GM19455 (cell line): ENCODE measurements at regions not wholly inside any gene's neighbourhood (a gene's known extent, or its start where the extent isn't known, plus 50 kb on each side); places are given as distances from the start of the nearest gene placed in this dataset.

Experiments
- ATAC-seq: cut with Tn5 transposase; IDR thresholded peaks from one replicate; pipeline ENCODE4 v1.9.1; 2021; ENCODE audit not compliant: unreplicated experiment

DNA sequence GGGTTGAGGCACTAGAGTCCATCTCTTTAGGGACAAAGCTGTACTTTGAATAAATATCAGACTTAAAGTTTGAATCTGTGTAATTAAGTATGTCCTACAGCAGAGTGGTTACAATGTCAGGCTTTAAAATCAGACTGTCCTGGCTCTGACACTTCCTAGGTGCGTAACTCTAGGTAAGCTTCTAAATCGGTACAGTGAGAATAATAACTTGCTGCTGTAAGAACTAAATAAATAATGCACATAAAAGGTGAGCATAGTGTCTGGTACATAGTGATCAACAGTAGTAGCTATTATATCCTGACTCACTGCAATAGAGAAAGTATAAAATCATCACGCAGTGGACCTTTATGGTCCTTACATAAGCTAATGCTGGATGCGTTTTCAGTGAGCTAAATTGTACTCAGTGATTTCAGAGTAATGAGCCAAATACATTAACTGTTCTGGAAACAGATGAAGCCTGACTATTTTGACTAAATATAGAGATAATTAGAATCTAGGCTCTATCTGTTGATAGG, 72.2 kb upstream of the PDK4 start:
- no peak for ATAC-seq

DNA sequence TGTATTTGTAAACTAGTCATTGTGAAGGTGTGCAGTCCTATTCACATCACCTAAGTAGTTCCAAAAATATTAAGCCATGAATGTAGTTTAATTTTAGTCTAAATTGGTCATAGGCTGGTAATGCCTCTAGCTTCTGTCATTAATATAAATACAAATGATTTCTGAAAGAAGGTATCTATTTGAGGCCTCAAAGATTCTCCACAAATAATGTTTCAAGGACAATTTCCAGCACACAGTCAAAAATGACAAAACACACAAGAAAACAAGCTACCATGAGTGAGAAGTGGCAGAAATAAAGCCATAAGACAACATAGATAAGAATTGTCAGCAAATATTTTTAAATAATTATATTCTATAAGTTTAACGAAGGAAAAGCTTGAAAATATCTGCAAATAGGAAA, 66.7 kb upstream of the PDK4 start:
- no peak for ATAC-seq

DNA sequence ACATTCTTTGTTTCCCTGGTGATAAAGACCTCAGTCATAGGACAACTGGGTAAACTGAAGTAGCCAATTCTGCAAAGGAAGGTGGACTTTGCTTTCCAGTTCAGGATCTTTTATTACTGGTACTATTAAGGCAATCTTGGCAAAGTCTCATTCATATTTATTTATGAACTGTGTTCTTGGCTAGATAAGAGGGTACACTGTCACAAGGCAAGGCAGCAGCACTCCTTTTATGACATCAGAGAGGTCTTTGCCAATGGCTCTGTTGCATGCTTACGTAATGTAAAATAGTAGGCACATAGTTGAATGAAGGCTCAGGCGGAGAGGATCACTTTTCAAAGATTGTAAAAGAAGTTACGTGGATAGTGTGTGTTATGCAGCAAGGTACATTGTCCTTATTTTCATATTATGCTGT, 63.7 kb upstream of the PDK4 start:
- no peak for ATAC-seq

DNA sequence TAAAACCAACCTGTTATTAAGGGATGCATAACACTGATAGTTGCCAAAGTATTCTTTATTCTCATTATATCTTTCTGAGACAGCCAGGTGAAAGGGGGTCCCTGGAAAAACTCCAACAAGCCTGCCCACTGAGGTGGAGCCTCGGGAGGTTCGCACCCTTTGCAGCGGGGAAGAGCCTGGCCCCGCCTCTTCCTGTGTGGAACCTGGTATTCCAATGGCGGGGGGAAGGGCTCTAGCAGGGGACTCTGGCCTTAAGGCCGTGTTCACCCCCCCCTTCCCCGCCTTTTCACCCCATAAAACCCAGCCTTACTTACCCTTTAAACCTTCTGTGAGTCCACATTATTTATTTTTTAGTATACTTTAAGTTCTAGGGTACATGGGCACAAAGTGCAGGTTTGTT, 62.4 kb upstream of the PDK4 start:
- ATAC-seq: no peak

DNA sequence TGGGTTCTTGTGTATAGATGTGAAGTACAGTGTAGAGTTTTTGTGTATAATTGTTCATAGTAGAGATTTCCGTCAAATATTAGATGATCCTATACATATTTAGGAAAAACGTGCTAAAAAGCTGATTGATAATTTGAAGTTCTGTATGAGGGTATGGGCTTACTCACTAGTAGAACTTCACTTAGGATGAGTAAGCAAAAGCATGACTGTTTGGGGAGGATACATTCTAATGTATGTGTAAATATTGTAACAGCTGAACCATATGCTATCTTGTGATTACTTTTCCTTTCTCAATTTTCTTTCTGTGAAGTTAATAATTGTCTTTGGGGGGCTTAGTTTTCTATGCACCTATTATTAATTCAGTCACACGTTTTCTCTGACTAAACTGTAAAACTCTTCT, 53.2 kb upstream of the PDK4 start:
- no peak for ATAC-seq

DNA sequence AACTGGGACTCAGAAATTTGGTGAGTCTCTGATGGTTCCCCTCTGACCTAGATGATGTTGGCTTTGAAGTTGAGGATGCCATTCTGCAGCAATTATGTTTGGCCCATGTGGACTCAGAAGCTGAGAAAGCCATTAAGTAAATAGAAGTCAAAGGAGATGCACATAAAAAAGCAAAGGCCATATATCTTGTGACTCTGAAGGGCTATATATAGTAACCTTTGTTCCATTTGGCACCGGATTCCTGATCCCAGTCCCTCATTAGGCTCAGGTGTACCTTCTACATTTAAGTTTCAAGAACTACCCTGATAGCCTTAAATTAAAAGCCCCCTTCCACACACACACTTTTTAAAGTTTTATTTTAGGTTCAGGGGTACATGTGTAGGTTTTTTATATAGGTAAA, 50.0 kb upstream of the PDK4 start:
- ATAC-seq: no peak
